ENCODE measurements at regions not wholly inside any gene's neighbourhood (a gene's known extent, or its start where the extent isn't known, plus 50 kb on each side); places are given as distances from the start of the nearest gene placed in this dataset.

- Histone ChIP-seq H3K4me1 (ENCODE audit: insufficient read depth) (no peaks in the 10 kb centered on the region), H3K9me2 (replicated peaks; ENCODE audit: insufficient read depth) (no peaks in the 10 kb centered on the region), H3K27me3 (no peaks in the 10 kb centered on the region), H4K20me1 (ENCODE audit: insufficient read depth, poor library complexity, severe bottlenecking) (no peaks in the 10 kb centered on the region), H3K79me2 (no peaks in the 10 kb centered on the region), H3K36me3 (replicated peaks; ENCODE audit: insufficient read depth, low read depth) (no peaks in the 10 kb centered on the region), H3K27ac (no peak overlapping the region), H3K4me3 (no peak overlapping the region), H3K4me2 (no peak overlapping the region), H3K9me3 (ENCODE audit: low read depth) (no peaks in the 10 kb centered on the region), H2AFZ (no peak overlapping the region)
- DNase-seq (ENCODE audit: low spot score), result no peak
- TF ChIP-seq CTCF (IDR thresholded peaks at IDR 0.05; ENCODE audit: poor library complexity), result no peak
- no peak for TF ChIP-seq EZH2phosphoT487 (IDR thresholded peaks at IDR 0.05; ENCODE audit: low read depth, severe bottlenecking, unreplicated experiment)
- TF ChIP-seq EZH2 (IDR thresholded peaks at IDR 0.05; ENCODE audit: borderline replicate concordance), result no peak
- 29% methylated on average over 1 of the region's 1 CpG for WGBS (ENCODE audit: low lambda C conversion rate, missing lambda C conversion rate)
These were observed 2266.1 kb downstream of the PCDH7 start for GRCh38 chr4:32986236-32986635.

- WGBS (ENCODE audit: low lambda C conversion rate, missing lambda C conversion rate), result 85% methylated on average over 2 of the region's 2 CpGs
These were observed 2266.9 kb downstream of the PCDH7 start for GRCh38 chr4:32987111-32987510.

GRCh38 chr4:32988165-32988811 is 2268.1 kb downstream of the PCDH7 start:
- DNase-seq (ENCODE audit: low spot score), result no peak
- Histone ChIP-seq H4K20me1 (ENCODE audit: insufficient read depth, poor library complexity, severe bottlenecking) (no peaks in the 10 kb centered on the region), H3K36me3 (replicated peaks; ENCODE audit: insufficient read depth, low read depth) (no peaks in the 10 kb centered on the region), H3K79me2 (no peaks in the 10 kb centered on the region), H3K27ac (no peak overlapping the region), H3K4me1 (ENCODE audit: insufficient read depth) (no peaks in the 10 kb centered on the region), H3K4me3 (no peak overlapping the region), H2AFZ (no peak overlapping the region), H3K4me2 (no peak overlapping the region), H3K9me3 (ENCODE audit: low read depth) (no peaks in the 10 kb centered on the region), H3K27me3 (no peaks in the 10 kb centered on the region), H3K9me2 (replicated peaks; ENCODE audit: insufficient read depth) (no peaks in the 10 kb centered on the region)
- 88% methylated on average over 2 of the region's 2 CpGs for WGBS (ENCODE audit: low lambda C conversion rate, missing lambda C conversion rate)
- TF ChIP-seq EZH2phosphoT487 (IDR thresholded peaks at IDR 0.05; ENCODE audit: low read depth, severe bottlenecking, unreplicated experiment), result no peak
- TF ChIP-seq CTCF (IDR thresholded peaks at IDR 0.05; ENCODE audit: poor library complexity), result no peak
- TF ChIP-seq EZH2 (IDR thresholded peaks at IDR 0.05; ENCODE audit: borderline replicate concordance), result no peak

More at GRCh38 chr4:32987111-32987510, 2266.9 kb downstream of the PCDH7 start:
- Histone ChIP-seq H4K20me1 (ENCODE audit: insufficient read depth, poor library complexity, severe bottlenecking) (no peaks in the 10 kb centered on the region), H3K4me1 (ENCODE audit: insufficient read depth) (no peaks in the 10 kb centered on the region), H3K9me2 (replicated peaks; ENCODE audit: insufficient read depth) (no peaks in the 10 kb centered on the region), H3K4me2 (no peak overlapping the region), H3K27me3 (no peaks in the 10 kb centered on the region), H3K4me3 (no peak overlapping the region), H3K9me3 (ENCODE audit: low read depth) (no peaks in the 10 kb centered on the region), H3K27ac (no peak overlapping the region), H2AFZ (no peak overlapping the region), H3K36me3 (replicated peaks; ENCODE audit: insufficient read depth, low read depth) (no peaks in the 10 kb centered on the region), H3K79me2 (no peaks in the 10 kb centered on the region)
- TF ChIP-seq EZH2phosphoT487 (IDR thresholded peaks at IDR 0.05; ENCODE audit: low read depth, severe bottlenecking, unreplicated experiment), result no peak
- TF ChIP-seq EZH2 (IDR thresholded peaks at IDR 0.05; ENCODE audit: borderline replicate concordance), result no peak
- no peak for TF ChIP-seq CTCF (IDR thresholded peaks at IDR 0.05; ENCODE audit: poor library complexity)
- no peak for DNase-seq (ENCODE audit: low spot score)
